ENCODE measurements at regions not wholly inside any gene's neighbourhood (a gene's known extent, or its start where the extent isn't known, plus 50 kb on each side); places are given as distances from the start of the nearest gene placed in this dataset.
A peak's percentile ranks its signal among the peaks of the same experiment; 100 is the strongest.

GRCh38 chr7:25845464-25845863, 306.5 kb upstream of the NFE2L3 start:
- no peaks in the 10 kb centered on the region for H3K9me3 ChIP-seq
- no peak overlapping the region for H3K4me2 ChIP-seq
- TF ChIP-seq HMGXB4 (CRISPR knock-in tag; IDR thresholded peaks at IDR 0.05; ENCODE audit: borderline replicate concordance): no peak
- TF ChIP-seq ELK1 (IDR thresholded peaks at IDR 0.05; ENCODE audit: low read depth, low read length): no peak
- no peak for TF ChIP-seq CTCF (IDR thresholded peaks at IDR 0.05)
- no peak for TF ChIP-seq ESRRA (IDR thresholded peaks at IDR 0.05; ENCODE audit: borderline replicate concordance, low read length)
- TF ChIP-seq EP300 (IDR thresholded peaks at IDR 0.05): no peak
- no peak for TF ChIP-seq KDM1A (IDR thresholded peaks at IDR 0.05; ENCODE audit: low read depth)
- no peak for TF ChIP-seq CHD4 (IDR thresholded peaks at IDR 0.05; ENCODE audit: borderline replicate concordance)
- no peak for TF ChIP-seq CBX8 (IDR thresholded peaks at IDR 0.05)
- TF ChIP-seq ZNF302 (CRISPR knock-in tag; IDR thresholded peaks at IDR 0.05): no peak
- TF ChIP-seq TFCP2L1 (CRISPR knock-in tag; IDR thresholded peaks at IDR 0.05): no peak
- ATAC-seq (no peak), FAIRE-seq (no peak), DNase-seq (ENCODE audit: low read depth in 1 of 2, low spot score in 1 of 2) (no peak)
- H3K4me3 ChIP-seq: no peak overlapping the region
- no peak overlapping the region for H3K27ac ChIP-seq
- peaks cover 40% of the 10 kb centered on the region for H3K4me1 ChIP-seq
- WGBS (ENCODE audit: missing lambda C conversion rate): 63% methylated on average over 5 of the region's 5 CpGs
- POLR2A ChIA-PET: no interaction called here
- CTCF ChIA-PET: interaction anchor here (1.7 to 3.5 kb wide), 3 partner anchors 10 to 454 kb away, joined by 4 to 18 read pairs (median 5); no protein-coding TSS in a partner anchor

GRCh38 chr7:25846722-25847121, 305.3 kb upstream of the NFE2L3 start:
- ATAC-seq (no peak), DNase-seq (ENCODE audit: low read depth in 1 of 2, low spot score in 1 of 2) (no peak), FAIRE-seq (no peak)
- WGBS (ENCODE audit: missing lambda C conversion rate): 11% methylated on average over 5 of the region's 5 CpGs
- H3K4me3 ChIP-seq: no peak overlapping the region
- H3K27ac ChIP-seq: peak overlapping the region; percentile 2 to 60; a peak in 5 of 6 replicates
- peak overlapping the region; percentile 51 for H3K4me2 ChIP-seq
- ChIA-PET CTCF (interaction anchor here (0.8 to 3.5 kb wide), 5 partner anchors 8 to 456 kb away, joined by 3 to 18 read pairs (median 4); no protein-coding TSS in a partner anchor), POLR2A (interaction anchor here (0.5 kb wide), 1 partner anchor 31 kb away, joined by 4 read pairs; no protein-coding TSS in a partner anchor)
- H3K9me3 ChIP-seq: no peaks in the 10 kb centered on the region
- peaks cover 46% of the 10 kb centered on the region for H3K4me1 ChIP-seq
- no peak for TF ChIP-seq MAX (IDR thresholded peaks at IDR 0.05)
- no peak for TF ChIP-seq CTCF (IDR thresholded peaks at IDR 0.05)
- peak; percentile 44; the same call in 1 of the 2 replicates for TF ChIP-seq REST (IDR thresholded peaks at IDR 0.05)
- TF ChIP-seq HES2 (IDR thresholded peaks at IDR 0.05): no peak
- no peak for TF ChIP-seq USF2 (IDR thresholded peaks at IDR 0.05)
- TF ChIP-seq GATA3 (IDR thresholded peaks at IDR 0.05; ENCODE audit: borderline replicate concordance): peak; percentile 19; the same call in 1 of the 2 replicates
- no peak for TF ChIP-seq HMGXB4 (CRISPR knock-in tag; IDR thresholded peaks at IDR 0.05; ENCODE audit: borderline replicate concordance)
- TF ChIP-seq MAZ (IDR thresholded peaks at IDR 0.05; ENCODE audit: borderline replicate concordance, low read depth, low read length): no peak
- TF ChIP-seq CHD2 (IDR thresholded peaks at IDR 0.05; ENCODE audit: low read length, partially characterized antibody): no peak
- TF ChIP-seq KDM5A (IDR thresholded peaks at IDR 0.05): no peak
- no peak for TF ChIP-seq FOXS1 (CRISPR knock-in tag; IDR thresholded peaks at IDR 0.05)
- TF ChIP-seq ZNF302 (CRISPR knock-in tag; IDR thresholded peaks at IDR 0.05): no peak
- TF ChIP-seq ATOH8 (CRISPR knock-in tag; IDR thresholded peaks at IDR 0.05; ENCODE audit: low read depth): no peak

Data from A549 (cell line).